LNCaP clone FGC (cell line): ENCODE measurements at regions not wholly inside any gene's neighbourhood (a gene's known extent, or its start where the extent isn't known, plus 50 kb on each side); places are given as distances from the start of the nearest gene placed in this dataset.

Experiments
- DNase-seq: peaks from one replicate; pipeline ENCODE4 v3.0.0-alpha.2; 2011; ENCODE audit warnings: low read depth
- H3K4me3 ChIP-seq: 2 replicates; pipeline ENCODE4 v1.5.1; 2011; ENCODE audit warnings: mild to moderate bottlenecking, low read depth, low read length, control low read depth
- TF ChIP-seq, protein P1 (sequence below): IDR thresholded peaks from 2 replicates; pipeline ENCODE4 v1.5.1; 2012; ENCODE audit warnings: mild to moderate bottlenecking; ENCODE audit not compliant: control insufficient read depth, insufficient read depth; ENCODE audit errors: extremely low read depth

DNA sequence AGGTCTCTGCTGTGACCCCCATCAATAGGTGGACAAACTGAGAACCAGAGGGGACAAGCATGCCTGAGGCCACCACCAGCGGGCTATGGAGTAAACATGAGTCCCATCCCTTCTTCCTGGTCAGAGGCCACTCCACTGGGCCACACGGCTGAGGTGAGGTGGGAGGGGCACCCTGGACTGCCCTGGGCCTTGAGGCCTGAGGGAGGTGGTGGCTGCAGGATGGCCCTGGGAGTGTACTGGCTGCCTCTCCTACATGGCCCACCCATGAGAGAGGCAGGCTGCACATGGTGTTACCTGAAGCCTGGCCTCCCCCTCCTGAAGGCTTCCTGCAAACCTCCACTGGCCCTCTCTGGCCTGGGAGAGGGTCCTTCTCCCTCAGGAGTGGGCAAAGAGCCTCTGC, 222.4 kb downstream of the TUBA3C start:
- TF ChIP-seq, protein P1, sequence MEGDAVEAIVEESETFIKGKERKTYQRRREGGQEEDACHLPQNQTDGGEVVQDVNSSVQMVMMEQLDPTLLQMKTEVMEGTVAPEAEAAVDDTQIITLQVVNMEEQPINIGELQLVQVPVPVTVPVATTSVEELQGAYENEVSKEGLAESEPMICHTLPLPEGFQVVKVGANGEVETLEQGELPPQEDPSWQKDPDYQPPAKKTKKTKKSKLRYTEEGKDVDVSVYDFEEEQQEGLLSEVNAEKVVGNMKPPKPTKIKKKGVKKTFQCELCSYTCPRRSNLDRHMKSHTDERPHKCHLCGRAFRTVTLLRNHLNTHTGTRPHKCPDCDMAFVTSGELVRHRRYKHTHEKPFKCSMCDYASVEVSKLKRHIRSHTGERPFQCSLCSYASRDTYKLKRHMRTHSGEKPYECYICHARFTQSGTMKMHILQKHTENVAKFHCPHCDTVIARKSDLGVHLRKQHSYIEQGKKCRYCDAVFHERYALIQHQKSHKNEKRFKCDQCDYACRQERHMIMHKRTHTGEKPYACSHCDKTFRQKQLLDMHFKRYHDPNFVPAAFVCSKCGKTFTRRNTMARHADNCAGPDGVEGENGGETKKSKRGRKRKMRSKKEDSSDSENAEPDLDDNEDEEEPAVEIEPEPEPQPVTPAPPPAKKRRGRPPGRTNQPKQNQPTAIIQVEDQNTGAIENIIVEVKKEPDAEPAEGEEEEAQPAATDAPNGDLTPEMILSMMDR = no peak

GRCh38 chr13:18956473-18957078, 225.0 kb downstream of the TUBA3C start:
- TF ChIP-seq, protein P1 = no peak
- no peak for DNase-seq
- H3K4me3 ChIP-seq = no peak overlapping the region

More for the DNA sequence above, 222.4 kb downstream of the TUBA3C start:
- no peak overlapping the region for H3K4me3 ChIP-seq
- DNase-seq = no peak

GRCh38 chr13:18954254-18954653, 227.4 kb downstream of the TUBA3C start:
- TF ChIP-seq, protein P1 = no peak
- no peak for DNase-seq
- no peak overlapping the region for H3K4me3 ChIP-seq

GRCh38 chr13:18953139-18953930, 228.3 kb downstream of the TUBA3C start:
- no peak overlapping the region for H3K4me3 ChIP-seq
- no peak for DNase-seq
- TF ChIP-seq, protein P1 = no peak

- DNase-seq = no peak
- TF ChIP-seq, protein P1 = no peak
- no peak overlapping the region for H3K4me3 ChIP-seq
Observed at GRCh38 chr13:18952225-18953016, 229.2 kb downstream of the TUBA3C start.

DNA sequence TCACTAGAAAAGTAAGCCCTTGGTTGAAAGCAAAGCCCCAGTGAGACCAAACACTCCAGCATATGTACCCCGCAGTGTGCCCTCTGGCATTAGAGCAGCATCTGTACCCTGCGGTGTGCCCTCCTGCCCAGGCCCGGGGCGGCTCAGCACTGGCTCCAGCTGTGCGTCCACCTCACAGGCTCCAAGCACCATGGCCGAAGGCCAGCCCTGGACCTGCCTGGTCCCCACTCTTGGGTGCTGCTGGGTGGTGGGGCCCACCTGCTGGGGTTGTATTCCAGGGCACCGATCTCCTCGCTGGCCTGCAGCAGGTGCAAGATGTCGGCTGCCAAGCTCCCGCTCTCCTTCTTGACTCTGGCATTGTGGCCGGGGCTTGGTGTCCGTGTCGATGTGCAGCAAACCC, 230.2 kb downstream of the TUBA3C start:
- TF ChIP-seq, protein P1 = no peak
- no peak for DNase-seq

More for the DNA sequence above, 230.2 kb downstream of the TUBA3C start:
- no peak overlapping the region for H3K4me3 ChIP-seq
